ENCODE measurements at regions not wholly inside any gene's neighbourhood (a gene's known extent, or its start where the extent isn't known, plus 50 kb on each side); places are given as distances from the start of the nearest gene placed in this dataset.

GRCh38 chr6:37099442-37099841 lies 70.5 kb upstream of the PIM1 start:
- TF ChIP-seq, protein P1, sequence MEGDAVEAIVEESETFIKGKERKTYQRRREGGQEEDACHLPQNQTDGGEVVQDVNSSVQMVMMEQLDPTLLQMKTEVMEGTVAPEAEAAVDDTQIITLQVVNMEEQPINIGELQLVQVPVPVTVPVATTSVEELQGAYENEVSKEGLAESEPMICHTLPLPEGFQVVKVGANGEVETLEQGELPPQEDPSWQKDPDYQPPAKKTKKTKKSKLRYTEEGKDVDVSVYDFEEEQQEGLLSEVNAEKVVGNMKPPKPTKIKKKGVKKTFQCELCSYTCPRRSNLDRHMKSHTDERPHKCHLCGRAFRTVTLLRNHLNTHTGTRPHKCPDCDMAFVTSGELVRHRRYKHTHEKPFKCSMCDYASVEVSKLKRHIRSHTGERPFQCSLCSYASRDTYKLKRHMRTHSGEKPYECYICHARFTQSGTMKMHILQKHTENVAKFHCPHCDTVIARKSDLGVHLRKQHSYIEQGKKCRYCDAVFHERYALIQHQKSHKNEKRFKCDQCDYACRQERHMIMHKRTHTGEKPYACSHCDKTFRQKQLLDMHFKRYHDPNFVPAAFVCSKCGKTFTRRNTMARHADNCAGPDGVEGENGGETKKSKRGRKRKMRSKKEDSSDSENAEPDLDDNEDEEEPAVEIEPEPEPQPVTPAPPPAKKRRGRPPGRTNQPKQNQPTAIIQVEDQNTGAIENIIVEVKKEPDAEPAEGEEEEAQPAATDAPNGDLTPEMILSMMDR (conservative IDR thresholded peaks at IDR 0.05) = no peak
- no peak for TF ChIP-seq EZH2 (IDR thresholded peaks at IDR 0.05; ENCODE audit: low read depth)

Data from PC-9 (cell line).